Esophagus squamous epithelium (tissue), 5 donors: ENCODE measurements at regions not wholly inside any gene's neighbourhood (a gene's known extent, or its start where the extent isn't known, plus 50 kb on each side); places are given as distances from the start of the nearest gene placed in this dataset.

Experiments used
- DNase-seq: peaks from one replicate; lab custom pipeline; 2025; lab: John Stamatoyannopoulos, UW
- H3K27ac ChIP-seq, 4 donors: fragments of 200-600 bp; sonication (generic); one replicate each; pipeline ENCODE4 v1.5.1; 2016 to 2019; ENCODE audit warnings: mild to moderate bottlenecking in 1 of 4
- H3K27me3 ChIP-seq, 4 donors: fragments of 200-600 bp; sonication (generic); 1 replicate in 3 of 4; 2 replicates in 1 of 4; pipeline versions ENCODE4 v1.5.1 to v1.6.0; 2017 to 2021; ENCODE audit warnings: antibody characterized with exemption in 1 of 4
- H3K36me3 ChIP-seq, 3 donors: fragments of 200-600 bp; sonication (generic); one replicate each; pipeline ENCODE4 v1.5.1; 2016 to 2019
- H3K4me1 ChIP-seq, 3 donors: fragments of 200-600 bp; sonication (generic); one replicate each; pipeline ENCODE4 v1.5.1; 2017 to 2019
- H3K4me3 ChIP-seq, 4 donors: fragments of 200-600 bp; sonication (generic); 1 replicate in 3 of 4; 2 replicates in 1 of 4; pipeline ENCODE4 v1.5.1; 2016 to 2019; ENCODE audit warnings: mild to moderate bottlenecking in 2 of 4, moderate library complexity in 1 of 4
- H3K9me3 ChIP-seq, 3 donors: fragments of 200-600 bp; sonication (generic); one replicate each; pipeline ENCODE4 v1.5.1; 2016 to 2019
- CTCF ChIP-seq, 6 experiments: fragments of 450-650 bp in 4 of 6; fragments of 200-600 bp in 2 of 6; sonication (generic) in 2 of 6; IDR thresholded peaks; one replicate each; pipeline ENCODE4 v1.5.1; 2016 to 2019; ENCODE audit warnings: antibody characterized with exemption in 6 of 6, mild to moderate bottlenecking in 4 of 6, moderate library complexity in 4 of 6
- POLR2A ChIP-seq, 4 donors: fragments of 450-650 bp; IDR thresholded peaks; one replicate each; pipeline ENCODE4 v1.6.1; 2017; ENCODE audit warnings: antibody characterized with exemption in 4 of 4, mild to moderate bottlenecking in 4 of 4, moderate library complexity in 3 of 4
- WGBS, 2 donors: methylation state at CpG; one replicate each; pipeline ENCODE4 v1.1.5; 2018; 5-methylcytosine and 5-hydroxymethylcytosine counted together
- intact Hi-C: fragments of 100-400 bp; cut with DNase I; formaldehyde crosslinking; loops from one replicate; pipeline ENCODE4 v1.15.0; 2022
- donor health status: DM: yes; HTN: yes; CAD: no.

GRCh38 chr15:96560246-96560895 is 229.9 kb downstream of the NR2F2 start:
- Histone ChIP-seq H3K4me1 (no peaks in the 10 kb centered on the region), H3K36me3 (no peaks in the 10 kb centered on the region), H3K27ac (no peak overlapping the region), H3K9me3 (no peaks in the 10 kb centered on the region), H3K4me3 (no peak overlapping the region), H3K27me3 (no peaks in the 10 kb centered on the region)
- WGBS, 2 donors = 48 to 52% methylated on average over 3 of the region's 3 CpGs
- intact Hi-C loops = no loop called here
- TF ChIP-seq POLR2A (IDR thresholded peaks at IDR 0.05) (no peak), CTCF (IDR thresholded peaks at IDR 0.05) (no peak)
- DNase-seq = no peak

GRCh38 chr15:96561593-96561992 is 231.1 kb downstream of the NR2F2 start:
- intact Hi-C loops = no loop called here

GRCh38 chr15:96564546-96564945 is 234.0 kb downstream of the NR2F2 start:
- TF ChIP-seq POLR2A (IDR thresholded peaks at IDR 0.05) (no peak), CTCF (IDR thresholded peaks at IDR 0.05) (no peak)
- Histone ChIP-seq H3K36me3 (no peaks in the 10 kb centered on the region), H3K27me3 (no peaks in the 10 kb centered on the region), H3K9me3 (no peaks in the 10 kb centered on the region), H3K27ac (no peak overlapping the region), H3K4me1 (no peaks in the 10 kb centered on the region), H3K4me3 (no peak overlapping the region)
- intact Hi-C loops = no loop called here
- DNase-seq = no peak
- WGBS, 2 donors = 62 to 89% methylated on average over 3 of the region's 3 CpGs

More at GRCh38 chr15:96561593-96561992, 231.1 kb downstream of the NR2F2 start:
- H3K4me3 ChIP-seq = no peak overlapping the region
- no peaks in the 10 kb centered on the region for H3K4me1 ChIP-seq
- no peak for DNase-seq
- 43 to 52% methylated on average over 2 of the region's 2 CpGs for WGBS, 2 donors
- H3K27ac ChIP-seq = no peak overlapping the region
- H3K36me3 ChIP-seq = no peaks in the 10 kb centered on the region
- TF ChIP-seq POLR2A (IDR thresholded peaks at IDR 0.05) = no peak
- no peak for TF ChIP-seq CTCF (IDR thresholded peaks at IDR 0.05)
- H3K9me3 ChIP-seq = no peaks in the 10 kb centered on the region
- no peaks in the 10 kb centered on the region for H3K27me3 ChIP-seq

- TF ChIP-seq CTCF (IDR thresholded peaks at IDR 0.05) (no peak), POLR2A (IDR thresholded peaks at IDR 0.05) (no peak)
- 40 to 57% methylated on average over 2 of the region's 2 CpGs for WGBS, 2 donors
These were observed 234.8 kb downstream of the NR2F2 start for GRCh38 chr15:96565266-96565665.

GRCh38 chr15:96574782-96575181 is 244.3 kb downstream of the NR2F2 start:
- TF ChIP-seq POLR2A (IDR thresholded peaks at IDR 0.05) (no peak), CTCF (IDR thresholded peaks at IDR 0.05) (no peak)
- no peak for DNase-seq
- no peaks in the 10 kb centered on the region for H3K27me3 ChIP-seq
- intact Hi-C loops = no loop called here
- 74 to 79% methylated on average over 10 of the region's 10 CpGs for WGBS, 2 donors
- no peaks in the 10 kb centered on the region for H3K36me3 ChIP-seq
- no peaks in the 10 kb centered on the region for H3K4me1 ChIP-seq
- H3K27ac ChIP-seq = no peak overlapping the region
- H3K4me3 ChIP-seq = no peak overlapping the region
- no peaks in the 10 kb centered on the region for H3K9me3 ChIP-seq

More at GRCh38 chr15:96565266-96565665, 234.8 kb downstream of the NR2F2 start:
- Histone ChIP-seq H3K27me3 (no peaks in the 10 kb centered on the region), H3K36me3 (no peaks in the 10 kb centered on the region), H3K9me3 (no peaks in the 10 kb centered on the region), H3K27ac (no peak overlapping the region), H3K4me3 (no peak overlapping the region), H3K4me1 (no peaks in the 10 kb centered on the region)
- DNase-seq = no peak
- intact Hi-C loops = no loop called here
